ENCODE measurements at regions not wholly inside any gene's neighbourhood (a gene's known extent, or its start where the extent isn't known, plus 50 kb on each side); places are given as distances from the start of the nearest gene placed in this dataset.

DNA sequence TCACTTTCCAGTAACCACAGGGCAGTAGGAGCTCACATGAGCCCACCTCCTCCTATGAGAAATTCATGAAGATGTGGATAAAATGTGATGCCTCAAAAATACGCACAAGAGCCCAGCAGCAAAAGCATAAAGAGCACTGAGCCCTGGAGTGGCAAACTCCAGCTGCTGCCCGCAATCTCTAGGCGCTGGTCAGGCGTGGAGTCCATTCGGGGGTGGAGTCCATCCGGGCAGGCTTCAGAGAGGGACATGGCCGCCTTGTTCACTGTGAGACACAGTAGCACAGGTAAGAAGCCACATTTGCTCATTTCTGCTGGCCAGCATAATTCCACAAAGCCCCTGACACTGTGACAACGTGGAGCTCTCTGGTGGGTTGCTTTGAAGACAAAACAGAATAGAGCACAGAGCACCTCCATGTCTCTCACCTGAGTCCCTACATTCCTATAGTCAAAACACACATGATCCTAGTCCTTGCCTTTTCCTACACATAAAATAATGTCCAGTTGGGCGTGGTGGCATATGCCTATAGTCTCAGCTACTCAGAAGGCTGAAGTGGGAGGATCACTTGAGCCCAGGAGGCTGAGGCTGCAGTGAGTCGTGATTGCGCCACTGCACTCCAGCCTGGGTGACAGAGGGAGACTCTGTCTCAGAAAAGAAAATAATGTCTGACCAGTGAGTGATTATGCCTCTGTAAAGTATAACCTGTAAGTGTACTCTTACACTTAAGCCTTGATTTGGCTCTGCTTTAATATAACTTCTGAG is 365.2 kb downstream of the GADD45G start:
- no peak for TF ChIP-seq RAD21 (conservative IDR thresholded peaks at IDR 0.05)
- no peak for TF ChIP-seq MXI1 (conservative IDR thresholded peaks at IDR 0.05; ENCODE audit: poor library complexity, severe bottlenecking)
- TF ChIP-seq TAF1 (IDR thresholded peaks at IDR 0.05; ENCODE audit: low read depth) = no peak
- no peak for TF ChIP-seq REST (IDR thresholded peaks at IDR 0.05; ENCODE audit: borderline replicate concordance)
- TF ChIP-seq SMC3 (conservative IDR thresholded peaks at IDR 0.05; ENCODE audit: poor library complexity) = no peak
- TF ChIP-seq, protein P1, sequence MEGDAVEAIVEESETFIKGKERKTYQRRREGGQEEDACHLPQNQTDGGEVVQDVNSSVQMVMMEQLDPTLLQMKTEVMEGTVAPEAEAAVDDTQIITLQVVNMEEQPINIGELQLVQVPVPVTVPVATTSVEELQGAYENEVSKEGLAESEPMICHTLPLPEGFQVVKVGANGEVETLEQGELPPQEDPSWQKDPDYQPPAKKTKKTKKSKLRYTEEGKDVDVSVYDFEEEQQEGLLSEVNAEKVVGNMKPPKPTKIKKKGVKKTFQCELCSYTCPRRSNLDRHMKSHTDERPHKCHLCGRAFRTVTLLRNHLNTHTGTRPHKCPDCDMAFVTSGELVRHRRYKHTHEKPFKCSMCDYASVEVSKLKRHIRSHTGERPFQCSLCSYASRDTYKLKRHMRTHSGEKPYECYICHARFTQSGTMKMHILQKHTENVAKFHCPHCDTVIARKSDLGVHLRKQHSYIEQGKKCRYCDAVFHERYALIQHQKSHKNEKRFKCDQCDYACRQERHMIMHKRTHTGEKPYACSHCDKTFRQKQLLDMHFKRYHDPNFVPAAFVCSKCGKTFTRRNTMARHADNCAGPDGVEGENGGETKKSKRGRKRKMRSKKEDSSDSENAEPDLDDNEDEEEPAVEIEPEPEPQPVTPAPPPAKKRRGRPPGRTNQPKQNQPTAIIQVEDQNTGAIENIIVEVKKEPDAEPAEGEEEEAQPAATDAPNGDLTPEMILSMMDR (IDR thresholded peaks at IDR 0.05; ENCODE audit: poor library complexity, severe bottlenecking) = no peak
- no peak for TF ChIP-seq POLR2AphosphoS5 (IDR thresholded peaks at IDR 0.05)
- TF ChIP-seq EP300 (conservative IDR thresholded peaks at IDR 0.05; ENCODE audit: poor library complexity, severe bottlenecking) = no peak
- no peak for TF ChIP-seq EZH2 (IDR thresholded peaks at IDR 0.05; ENCODE audit: borderline replicate concordance, insufficient read depth, low read length, poor library complexity, severe bottlenecking)
- Histone ChIP-seq H3K36me3 (ENCODE audit: insufficient read depth, low read length) (no peaks in the 10 kb centered on the region), H2AFZ (ENCODE audit: low read depth, low read length) (no peak overlapping the region), H3K27ac (ENCODE audit: low read length) (no peak overlapping the region), H3F3A (ENCODE audit: insufficient read depth, low read length, poor library complexity, severe bottlenecking) (no peaks in the 10 kb centered on the region), H3K9ac (ENCODE audit: low read length) (no peak overlapping the region), H3K27me3 (ENCODE audit: insufficient read depth, low read depth, low read length) (no peaks in the 10 kb centered on the region), H4K20me1 (ENCODE audit: insufficient read depth) (no peaks in the 10 kb centered on the region), H3K4me3 (ENCODE audit: low read length) (no peak overlapping the region), H3K79me2 (replicated peaks; ENCODE audit: insufficient read depth, low read length) (no peaks in the 10 kb centered on the region), H3K9me3 (ENCODE audit: low read length) (no peaks in the 10 kb centered on the region), H3K4me2 (ENCODE audit: low read length) (no peak overlapping the region), H3K9me2 (ENCODE audit: insufficient read depth, low read length) (no peaks in the 10 kb centered on the region)

GRCh38 chr9:89970701-89971100 is 365.9 kb downstream of the GADD45G start:
- Histone ChIP-seq H3K9me3 (ENCODE audit: low read length) (no peaks in the 10 kb centered on the region), H3F3A (ENCODE audit: insufficient read depth, low read length, poor library complexity, severe bottlenecking) (no peaks in the 10 kb centered on the region), H3K9me2 (ENCODE audit: insufficient read depth, low read length) (no peaks in the 10 kb centered on the region), H3K4me3 (ENCODE audit: low read length) (no peak overlapping the region), H3K27me3 (ENCODE audit: insufficient read depth, low read depth, low read length) (no peaks in the 10 kb centered on the region), H2AFZ (ENCODE audit: low read depth, low read length) (no peak overlapping the region), H3K9ac (ENCODE audit: low read length) (no peak overlapping the region), H3K27ac (ENCODE audit: low read length) (no peak overlapping the region), H3K36me3 (ENCODE audit: insufficient read depth, low read length) (no peaks in the 10 kb centered on the region), H4K20me1 (ENCODE audit: insufficient read depth) (no peaks in the 10 kb centered on the region), H3K4me2 (ENCODE audit: low read length) (no peak overlapping the region), H3K79me2 (replicated peaks; ENCODE audit: insufficient read depth, low read length) (no peaks in the 10 kb centered on the region)
- TF ChIP-seq SMC3 (conservative IDR thresholded peaks at IDR 0.05; ENCODE audit: poor library complexity) (no peak), EZH2 (IDR thresholded peaks at IDR 0.05; ENCODE audit: borderline replicate concordance, insufficient read depth, low read length, poor library complexity, severe bottlenecking) (no peak), EP300 (conservative IDR thresholded peaks at IDR 0.05; ENCODE audit: poor library complexity, severe bottlenecking) (no peak), REST (IDR thresholded peaks at IDR 0.05; ENCODE audit: borderline replicate concordance) (no peak), POLR2AphosphoS5 (IDR thresholded peaks at IDR 0.05) (no peak), TAF1 (IDR thresholded peaks at IDR 0.05; ENCODE audit: low read depth) (no peak), RAD21 (conservative IDR thresholded peaks at IDR 0.05) (no peak)
